Hematopoietic multipotent progenitor cell treated with erythropoietin and hydrocortisone succinate and interleukin-3 and kit ligand, for 6 days (in vitro differentiated cells): ENCODE measurements at regions not wholly inside any gene's neighbourhood (a gene's known extent, or its start where the extent isn't known, plus 50 kb on each side); places are given as distances from the start of the nearest gene placed in this dataset.

Source experiments
- DNase-seq: peaks from one replicate; pipeline ENCODE4 v3.0.0-alpha.2; 2015

DNA sequence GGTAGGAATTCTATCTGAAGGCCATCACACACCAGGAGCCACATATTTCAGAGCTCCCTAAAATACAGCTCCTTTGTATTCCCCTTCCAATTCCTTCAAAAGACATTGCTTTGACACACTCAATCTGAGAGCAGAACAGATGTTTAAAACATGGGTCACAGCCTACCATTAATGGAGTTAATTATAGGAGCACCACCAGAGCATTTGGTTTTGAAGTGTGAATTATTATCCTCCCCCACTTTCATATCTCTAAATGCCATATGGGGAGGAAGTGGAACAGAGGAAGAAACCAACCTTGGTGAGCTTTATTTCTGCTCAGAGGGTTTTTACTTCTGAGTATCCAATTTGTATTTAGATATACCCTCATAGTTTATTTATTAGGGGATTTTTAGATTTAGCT, 50.7 kb upstream of the TNFRSF21 start:
- peak; percentile 79 for DNase-seq

DNA sequence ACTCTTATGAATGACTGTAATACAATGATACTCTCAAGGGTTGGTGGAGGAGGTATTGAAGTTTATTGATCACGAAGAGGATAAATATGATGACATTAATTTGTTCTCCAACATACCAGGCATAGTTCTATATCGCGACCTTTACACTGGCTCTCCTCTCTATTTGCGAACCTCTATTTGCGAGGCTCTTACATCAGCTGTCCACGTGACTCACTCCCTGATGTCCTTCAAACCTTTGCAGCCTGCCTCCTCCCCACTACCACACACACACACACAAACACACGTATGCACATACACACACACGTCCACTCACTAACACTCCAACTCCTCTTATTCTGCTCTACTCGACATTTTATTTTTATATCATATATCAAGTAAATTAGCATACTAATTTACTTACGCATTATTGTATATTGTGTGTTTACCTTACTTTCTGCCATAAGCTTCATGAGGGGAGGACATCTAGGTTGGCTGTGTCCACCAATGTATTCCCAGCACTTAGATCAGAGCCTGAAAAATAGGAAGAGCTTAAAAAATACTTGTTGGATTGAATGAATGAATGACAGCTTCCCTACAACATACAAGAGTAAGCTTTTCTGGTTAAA, 53.3 kb upstream of the TNFRSF21 start:
- no peak for DNase-seq

DNA sequence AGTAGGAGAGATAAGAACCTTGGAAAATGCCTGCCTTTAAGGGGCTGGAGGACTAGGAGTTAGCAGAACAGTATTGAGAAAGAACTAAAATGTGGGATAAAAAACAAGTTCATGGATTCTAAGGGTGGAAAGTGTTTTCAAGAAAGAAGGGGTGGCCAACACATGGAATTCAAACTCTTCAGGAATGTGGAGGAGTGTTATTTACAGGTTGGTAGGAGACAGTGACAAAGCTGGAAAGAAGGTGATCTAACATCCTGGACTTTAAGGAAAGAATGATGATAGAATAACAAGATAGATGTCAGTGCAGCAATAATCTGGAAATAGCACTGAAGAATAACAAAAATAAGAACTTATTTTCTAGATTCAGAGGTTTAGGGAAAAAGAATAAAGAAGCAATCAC, 54.0 kb upstream of the TNFRSF21 start:
- no peak for DNase-seq

DNA sequence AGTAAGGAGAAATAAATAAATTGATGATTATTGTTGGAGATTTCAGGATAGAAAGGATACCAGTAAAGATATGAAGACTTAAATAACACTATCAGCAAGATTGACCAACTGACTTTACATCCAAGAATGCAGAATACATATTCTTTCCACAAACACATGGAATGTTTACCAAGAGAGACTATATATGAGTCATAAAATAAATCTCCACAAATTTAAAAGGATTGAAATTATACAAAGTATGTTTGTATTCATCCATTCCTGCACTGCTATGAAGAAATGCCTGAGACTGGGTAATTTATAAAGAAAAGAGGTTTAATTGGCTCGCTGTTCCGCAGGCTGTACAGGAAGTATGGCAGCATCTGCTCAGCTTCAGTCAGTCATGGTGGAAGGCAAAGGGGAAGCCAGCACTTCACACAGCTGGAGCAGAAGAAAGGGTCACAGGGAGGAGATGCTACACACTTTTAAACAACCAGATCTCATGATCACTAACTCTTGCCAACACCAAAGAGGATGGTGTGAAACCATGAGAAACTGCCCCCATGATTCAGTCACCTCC, 56.7 kb upstream of the TNFRSF21 start:
- no peak for DNase-seq

DNA sequence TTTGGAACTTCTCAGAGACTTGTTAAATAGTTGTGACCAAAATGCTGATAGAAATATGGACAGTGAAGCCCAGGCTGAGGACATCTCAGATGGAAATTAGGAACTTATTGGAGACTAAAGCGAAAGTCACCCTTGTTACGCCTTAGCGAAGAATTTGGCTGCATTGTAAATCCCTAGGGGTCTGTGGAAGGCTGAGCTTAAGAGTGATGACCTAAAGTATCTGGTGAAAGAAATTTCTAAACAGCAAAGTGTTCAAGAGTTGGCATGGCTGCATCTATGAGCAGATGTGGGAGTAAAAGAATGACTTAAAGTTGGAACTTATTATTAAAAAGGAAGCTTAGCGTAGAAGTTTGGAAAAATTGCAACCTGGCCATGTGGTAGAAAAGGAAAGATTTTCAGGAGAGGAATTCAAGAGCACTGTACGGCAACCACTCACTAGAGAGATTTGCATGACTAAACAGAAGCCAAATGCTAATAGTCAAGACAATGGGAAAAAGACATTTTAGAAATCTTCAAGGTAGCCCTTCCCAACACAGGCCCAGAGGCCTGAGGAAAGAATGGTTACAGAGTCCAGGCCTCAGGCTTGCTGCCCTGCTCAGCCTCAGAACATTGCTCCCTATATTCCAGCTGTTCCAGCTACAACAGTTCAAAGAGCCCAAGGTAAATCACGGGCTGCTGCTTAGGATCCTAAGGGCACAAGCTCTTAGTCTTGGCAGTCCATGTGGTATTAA, 61.6 kb upstream of the TNFRSF21 start:
- no peak for DNase-seq

DNA sequence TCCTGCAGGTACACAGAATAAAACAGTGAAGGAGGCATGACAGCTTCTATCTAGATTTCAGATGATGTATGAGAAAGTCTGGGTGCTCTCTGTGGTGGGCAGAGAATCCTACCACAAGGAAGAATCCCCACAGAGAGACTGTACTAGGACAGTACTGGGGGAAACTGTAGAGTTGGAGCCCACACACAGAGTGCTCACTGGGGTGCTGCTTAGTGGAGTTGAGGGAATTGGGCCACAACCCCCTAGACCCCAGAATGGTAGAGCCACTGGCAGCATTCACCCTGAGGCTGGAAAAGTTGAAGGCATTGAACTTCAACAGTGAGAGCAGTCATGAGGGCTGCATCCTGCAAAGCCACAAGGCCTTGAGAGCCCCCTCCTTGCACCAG, 62.2 kb upstream of the TNFRSF21 start:
- DNase-seq: no peak

DNA sequence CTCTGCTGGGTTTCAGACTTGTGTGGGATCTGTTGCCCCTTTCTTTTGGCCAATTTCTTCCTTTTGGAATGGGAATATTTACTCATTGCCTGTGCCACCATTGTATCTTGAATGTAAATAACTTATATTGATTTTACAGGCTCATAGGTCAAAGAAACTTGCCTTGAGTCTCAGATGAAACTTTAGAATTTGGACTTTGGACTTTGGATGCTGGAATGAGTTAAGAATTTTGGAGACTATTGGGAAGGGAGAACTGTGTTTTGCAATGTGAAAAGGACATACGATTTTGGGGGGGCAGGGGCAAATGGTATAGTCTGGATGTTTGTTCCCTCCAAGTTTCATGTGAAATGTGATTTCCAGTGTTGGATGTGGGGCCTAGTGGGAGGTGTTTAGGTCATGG, 62.6 kb upstream of the TNFRSF21 start:
- no peak for DNase-seq

DNA sequence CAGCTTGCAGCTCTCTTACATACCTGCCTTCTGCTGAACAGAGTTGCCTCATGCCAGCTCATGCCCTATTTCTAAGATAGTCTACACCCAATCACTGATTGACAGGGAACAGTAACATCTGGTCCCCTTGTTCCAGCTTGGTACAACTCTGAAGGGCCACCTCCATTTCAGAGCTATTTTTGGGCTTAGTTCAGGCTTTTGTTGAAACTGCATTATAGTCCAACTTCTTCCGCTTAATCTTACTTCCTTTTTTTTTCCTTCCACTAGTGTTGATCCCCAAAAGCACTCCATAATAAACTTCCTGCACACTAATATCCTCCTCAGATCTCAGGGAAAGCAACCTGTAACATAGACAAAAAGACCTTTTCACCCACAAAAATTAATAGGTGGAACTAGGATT, 65.7 kb upstream of the TNFRSF21 start:
- peak; percentile 23 for DNase-seq

DNA sequence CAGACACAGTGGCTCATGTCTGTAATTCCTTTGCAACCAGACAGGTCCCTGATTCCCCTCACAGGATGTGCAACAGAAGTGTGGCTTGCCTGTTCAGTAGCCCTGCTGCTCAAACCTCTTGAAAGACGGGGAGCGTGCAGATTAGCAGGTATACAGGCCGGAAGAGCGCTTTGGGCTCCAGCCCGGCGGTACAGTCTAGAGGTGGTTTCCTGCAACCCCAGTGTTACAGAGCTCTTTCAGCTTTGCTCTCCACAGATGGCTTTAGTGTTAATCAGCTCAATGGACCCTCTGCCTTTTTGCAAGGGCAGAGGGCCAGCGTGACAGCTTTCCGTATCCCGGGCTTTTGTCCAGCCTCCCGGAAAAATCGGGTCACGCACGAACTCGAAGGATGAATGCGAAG, 67.2 kb upstream of the TNFRSF21 start:
- no peak for DNase-seq

DNA sequence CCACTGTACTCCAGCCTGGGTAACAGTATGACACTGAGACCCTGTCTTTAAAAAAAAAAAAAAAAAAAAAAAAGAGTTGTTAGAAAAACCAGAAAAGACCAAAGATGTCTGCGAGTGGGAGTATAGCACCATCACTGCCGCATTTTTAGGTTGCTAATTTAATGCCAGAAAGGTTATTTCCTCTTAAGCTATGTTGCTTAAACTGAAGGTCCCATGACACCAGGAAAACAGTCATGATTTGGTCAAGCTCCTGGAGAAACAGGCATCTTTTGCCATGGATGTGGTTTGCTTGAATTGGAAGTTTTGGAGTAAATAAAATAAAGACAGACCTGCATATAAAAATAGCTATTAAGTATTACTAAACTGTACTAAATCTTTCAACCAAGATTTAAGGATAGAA, 68.3 kb upstream of the TNFRSF21 start:
- DNase-seq: no peak

DNA sequence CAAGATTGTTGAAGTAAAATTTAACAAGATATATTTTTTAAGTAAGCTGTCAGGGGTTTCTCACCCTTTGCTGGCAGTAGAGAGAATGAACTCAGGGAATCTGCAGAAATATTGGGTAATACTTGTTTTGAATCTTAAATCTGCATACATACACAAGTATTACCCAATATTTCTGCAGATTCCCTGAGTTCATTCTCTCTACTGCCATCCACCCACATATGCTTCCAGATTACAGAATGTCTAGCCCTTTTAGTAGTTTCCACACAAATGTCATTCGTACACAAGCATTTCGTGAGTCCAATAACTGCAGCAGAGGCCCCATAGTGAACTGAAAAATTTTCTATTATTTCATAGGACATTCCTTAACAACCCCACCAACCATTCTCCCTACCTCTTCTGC, 69.6 kb upstream of the TNFRSF21 start:
- no peak for DNase-seq

DNA sequence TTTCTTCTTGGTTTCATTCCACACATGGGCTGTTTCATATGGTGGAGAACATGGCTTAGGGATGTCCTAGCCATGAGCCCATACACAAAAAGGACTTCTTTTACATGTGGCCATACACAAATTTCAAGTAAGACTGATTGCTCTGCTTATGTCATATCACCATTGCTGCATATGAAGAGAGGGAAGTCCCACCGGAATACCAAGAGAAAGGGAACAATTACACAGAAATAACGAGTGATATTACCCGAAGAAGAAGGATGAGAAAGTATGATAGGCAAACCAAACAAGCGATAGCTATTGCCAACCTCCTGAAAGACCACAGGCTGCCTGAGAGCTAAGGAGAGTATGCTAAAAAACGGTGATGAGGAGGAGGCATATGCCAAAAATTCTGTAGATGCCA, 70.5 kb upstream of the TNFRSF21 start:
- DNase-seq: peak; percentile 28

DNA sequence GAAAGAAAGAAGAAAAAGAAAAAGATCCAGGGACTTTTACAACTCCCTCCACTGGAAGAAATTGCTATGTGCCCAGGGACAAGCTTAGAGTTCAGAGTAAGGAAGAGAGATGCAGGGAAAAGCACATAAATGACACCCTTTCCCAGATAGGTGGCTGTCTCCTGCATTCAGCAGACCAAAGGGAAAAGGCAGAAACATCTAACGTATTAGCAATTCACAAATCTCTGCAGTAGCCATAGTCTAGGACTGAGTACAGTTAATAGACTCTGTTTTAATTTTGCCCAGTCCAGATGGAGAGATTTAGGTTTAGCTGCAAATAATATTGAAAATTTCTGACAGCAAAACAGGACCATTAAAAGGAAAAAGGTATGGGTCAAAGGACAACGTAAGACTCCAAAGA, 71.3 kb upstream of the TNFRSF21 start:
- no peak for DNase-seq

DNA sequence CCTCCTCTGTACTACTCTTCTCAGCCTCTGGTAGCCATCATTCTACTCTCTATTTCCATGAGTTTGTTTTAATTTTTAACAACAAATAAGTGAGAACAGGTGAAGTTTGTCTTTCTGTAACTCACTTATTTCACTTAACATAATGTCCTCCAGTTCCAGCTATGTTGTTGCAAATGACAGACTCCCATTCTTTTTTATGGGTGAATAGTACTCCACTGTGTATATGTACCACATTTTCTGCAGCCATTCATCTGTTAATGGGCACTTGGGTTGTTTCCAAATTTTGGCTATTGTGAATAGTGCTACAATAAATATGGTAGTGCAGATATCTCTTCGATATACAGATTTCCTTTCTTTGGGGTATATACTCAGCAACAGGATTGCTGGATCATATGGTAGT, 73.7 kb upstream of the TNFRSF21 start:
- no peak for DNase-seq

DNA sequence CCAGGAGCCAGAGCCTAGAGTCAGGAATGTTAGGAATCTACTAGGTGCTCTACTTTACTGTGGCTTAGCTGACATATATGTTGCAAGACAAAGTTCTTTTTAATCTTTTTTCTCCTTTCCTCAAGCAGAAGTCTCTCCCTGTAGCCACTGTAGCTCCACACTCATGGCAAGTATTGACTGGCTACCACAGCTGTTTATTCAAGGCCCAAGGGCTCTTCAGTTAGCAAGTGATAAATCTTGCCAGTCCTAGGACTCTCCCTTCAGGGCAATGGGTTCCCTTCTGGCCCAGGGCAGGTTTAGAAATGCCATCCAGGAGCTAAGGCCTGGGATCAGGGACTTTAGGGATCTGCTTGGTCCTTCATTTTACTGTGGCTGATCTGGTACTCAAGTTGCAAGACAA, 82.0 kb upstream of the TNFRSF21 start:
- no peak for DNase-seq

DNA sequence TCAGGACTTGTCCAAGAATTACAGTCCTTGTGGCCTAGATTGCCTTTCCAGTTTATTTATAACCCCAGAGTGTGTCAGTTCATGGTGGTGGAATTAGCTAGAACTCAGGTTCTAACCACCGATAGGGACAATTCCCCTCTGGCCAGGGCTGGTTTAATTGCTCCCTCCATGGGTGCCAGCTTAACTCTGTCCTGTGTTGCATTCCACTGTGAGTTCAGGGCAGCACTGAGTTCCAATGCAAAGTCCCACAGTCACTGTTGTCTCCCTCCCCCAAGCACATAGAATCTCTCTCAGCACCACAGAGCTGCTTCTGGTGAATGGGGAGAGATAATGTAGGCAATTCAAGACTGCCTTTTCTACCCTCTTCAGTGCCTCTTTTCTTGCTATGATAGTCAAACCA, 82.5 kb upstream of the TNFRSF21 start:
- no peak for DNase-seq

DNA sequence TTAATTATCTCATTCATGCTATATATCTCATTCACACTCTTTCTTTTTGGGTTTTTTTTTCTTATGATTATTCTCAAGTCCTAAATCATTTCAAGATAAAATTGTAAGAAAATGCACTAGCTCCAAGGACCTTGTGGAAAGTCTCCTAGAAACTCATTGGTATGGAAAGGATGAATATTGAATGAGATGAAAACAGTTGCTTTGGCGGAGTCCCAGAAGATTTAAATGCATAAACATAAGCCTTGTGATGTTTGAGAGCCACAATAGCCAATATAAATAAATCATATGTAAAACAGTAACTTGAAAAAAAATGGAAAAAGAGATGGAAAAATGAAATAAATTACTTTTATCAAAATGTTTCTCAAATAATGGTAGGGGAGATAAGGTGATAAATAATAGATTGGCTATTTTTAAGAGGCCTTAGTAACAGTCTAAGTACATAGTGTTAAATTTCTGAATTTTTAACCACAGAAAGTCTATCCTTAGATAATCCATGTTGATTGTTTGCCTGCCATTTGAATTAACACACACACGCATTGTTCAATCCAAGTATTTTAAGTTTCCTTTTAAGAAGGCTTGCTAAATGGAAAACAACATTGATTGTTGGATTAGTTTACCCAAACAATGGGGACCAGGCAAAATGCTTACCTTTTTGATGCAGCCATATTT, 81.1 kb upstream of the CD2AP start:
- no peak for DNase-seq

DNA sequence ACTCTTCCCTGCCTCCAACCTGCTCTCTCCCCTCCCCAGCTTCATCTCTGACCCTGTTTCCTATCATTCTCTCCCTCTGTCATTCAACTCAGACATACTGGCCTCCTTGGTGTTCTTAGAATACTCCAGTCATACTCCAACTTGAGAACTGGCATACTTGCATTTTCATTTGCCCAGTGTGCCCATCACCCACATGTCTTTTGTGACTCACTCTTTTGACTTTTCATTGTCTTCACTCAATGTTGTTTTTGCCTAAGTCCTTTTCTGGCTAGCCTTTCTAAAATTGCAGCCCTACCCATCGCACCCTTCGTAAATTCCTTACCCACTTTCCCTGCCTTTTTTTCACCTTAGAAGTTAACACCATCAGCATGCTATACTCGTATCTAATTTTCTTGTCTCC, 77.0 kb upstream of the CD2AP start:
- DNase-seq: no peak

DNA sequence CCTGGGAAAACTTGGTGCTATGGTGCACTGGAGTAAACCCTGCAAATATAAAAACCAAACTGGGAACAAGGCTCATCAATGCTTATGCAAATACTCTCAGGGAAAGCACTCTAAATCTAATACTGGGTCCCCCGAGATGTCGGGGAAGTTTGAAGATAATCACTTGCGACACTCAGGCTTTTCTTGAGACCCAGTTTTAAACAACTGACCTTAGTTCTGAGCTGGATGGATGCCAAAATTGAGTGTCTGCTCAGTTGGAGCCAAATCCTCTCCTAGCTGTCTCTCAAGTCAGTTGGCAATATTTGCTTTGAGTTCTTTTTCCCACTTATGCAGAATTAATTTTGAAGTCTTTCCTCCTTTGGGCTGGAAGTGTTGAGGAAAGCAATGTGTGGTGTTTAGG, 75.5 kb upstream of the CD2AP start:
- DNase-seq: no peak

DNA sequence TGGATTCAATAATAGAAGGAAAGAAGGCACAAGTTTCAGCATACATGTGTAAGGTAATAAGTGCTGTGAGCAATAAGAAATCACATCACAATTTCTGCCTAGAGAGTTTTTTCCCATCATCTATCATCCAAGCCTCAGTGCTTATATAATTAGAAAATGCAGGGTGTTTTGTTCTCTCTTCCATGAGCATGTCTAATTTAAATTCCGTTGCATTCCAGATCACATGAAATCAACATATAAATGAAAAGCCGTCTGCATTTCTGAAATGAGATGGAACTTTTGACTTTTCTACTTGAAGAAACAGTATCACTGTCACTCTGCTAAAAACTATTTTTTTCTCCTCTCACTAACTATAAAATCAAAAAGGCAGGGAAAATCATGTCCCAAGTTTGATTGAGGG, 74.5 kb upstream of the CD2AP start:
- no peak for DNase-seq

DNA sequence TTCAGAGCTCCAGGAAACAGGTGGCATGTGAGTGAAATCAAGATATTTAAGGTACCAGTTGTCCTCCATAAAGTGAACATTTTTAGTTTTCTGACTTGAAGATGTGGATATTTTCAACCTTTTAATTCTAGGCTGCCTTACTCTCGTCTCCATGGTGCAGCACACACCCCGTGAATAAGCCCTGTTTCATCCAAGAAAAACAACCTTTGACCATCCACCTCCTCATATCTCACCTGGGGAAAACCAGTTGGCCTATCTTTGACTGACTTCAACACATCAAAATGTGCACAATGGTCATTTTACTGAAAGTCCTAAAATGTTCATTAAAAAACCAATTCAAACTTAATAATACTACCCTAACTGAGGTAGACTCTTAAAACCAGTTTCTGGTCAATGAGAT, 73.8 kb upstream of the CD2AP start:
- DNase-seq: no peak

DNA sequence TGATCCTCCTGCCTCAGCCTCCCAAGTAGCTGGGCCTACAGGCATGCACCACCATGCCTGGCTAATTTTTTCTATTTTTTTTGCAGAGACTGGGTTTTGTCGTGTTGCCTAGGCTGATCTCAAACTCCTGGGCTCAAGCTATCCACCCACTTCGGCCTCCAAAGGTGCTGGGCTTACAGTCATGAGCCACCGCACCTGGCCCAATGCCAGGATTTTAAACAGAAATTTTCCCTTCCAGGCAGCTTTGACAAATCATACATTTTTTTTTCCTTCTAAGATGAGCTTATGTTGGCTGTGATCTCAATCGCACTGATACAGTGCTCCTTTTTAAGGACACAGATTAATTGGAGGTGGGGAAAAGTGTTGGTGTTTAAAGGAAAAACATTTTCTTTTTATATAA, 73.2 kb upstream of the CD2AP start:
- DNase-seq: no peak

DNA sequence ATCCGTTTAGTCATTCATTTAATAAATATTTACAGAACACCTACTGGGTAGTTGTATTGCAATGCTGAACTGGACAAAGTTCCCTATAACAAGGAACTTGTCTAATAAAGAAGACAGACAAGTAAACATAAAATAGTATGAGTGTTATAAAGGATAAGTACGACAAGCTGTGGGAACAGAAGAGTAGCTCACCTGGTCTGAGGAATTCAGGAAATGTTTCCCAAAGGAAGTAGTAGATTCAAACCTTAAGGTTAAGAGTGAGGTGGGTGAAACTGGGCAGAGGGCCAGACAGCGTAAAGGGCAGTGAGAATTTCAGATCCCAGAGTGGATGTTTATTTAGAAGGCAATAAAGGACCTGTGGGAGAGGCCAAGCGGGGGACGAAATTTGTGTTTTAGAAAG, 72.3 kb upstream of the CD2AP start:
- DNase-seq: no peak
